HS-5 (cell line): ENCODE measurements at regions not wholly inside any gene's neighbourhood (a gene's known extent, or its start where the extent isn't known, plus 50 kb on each side); places are given as distances from the start of the nearest gene placed in this dataset.

ENCODE experiments used
- DNase-seq: peaks from one replicate; pipeline ENCODE4 v3.0.0-alpha.2; 2012; ENCODE audit warnings: low read depth

- DNase-seq, result no peak
Observed at GRCh38 chr11:26777372-26777808, 55.5 kb upstream of the SLC5A12 start.

- peak; percentile 90 for DNase-seq
Observed at GRCh38 chr11:26778000-26778757, 56.3 kb upstream of the SLC5A12 start.

GRCh38 chr11:26779074-26779865 is 57.4 kb upstream of the SLC5A12 start:
- no peak for DNase-seq

GRCh38 chr11:26780376-26781085 is 58.7 kb upstream of the SLC5A12 start:
- DNase-seq, result no peak

GRCh38 chr11:26782220-26782965 is 60.5 kb upstream of the SLC5A12 start:
- no peak for DNase-seq

- no peak for DNase-seq
Observed at GRCh38 chr11:26783997-26784396, 62.1 kb upstream of the SLC5A12 start.

GRCh38 chr11:26790738-26791137 is 68.9 kb upstream of the SLC5A12 start:
- DNase-seq, result no peak

GRCh38 chr11:26792941-26793340 is 71.1 kb upstream of the SLC5A12 start:
- no peak for DNase-seq

- no peak for DNase-seq
Observed at GRCh38 chr11:26793487-26793886, 71.6 kb upstream of the SLC5A12 start.

- no peak for DNase-seq
Observed at GRCh38 chr11:26801601-26802000, 79.7 kb upstream of the SLC5A12 start.

GRCh38 chr11:26805001-26805400 is 83.1 kb upstream of the SLC5A12 start:
- DNase-seq, result no peak

- peak; percentile 53 for DNase-seq
Observed at GRCh38 chr11:26806219-26806618, 84.4 kb upstream of the SLC5A12 start.

- peak; percentile 86 for DNase-seq
Observed at GRCh38 chr11:26820739-26821138, 98.9 kb upstream of the SLC5A12 start.

GRCh38 chr11:26823963-26824362 is 102.1 kb upstream of the SLC5A12 start:
- DNase-seq, result no peak

GRCh38 chr11:26827567-26828081 is 105.8 kb upstream of the SLC5A12 start:
- DNase-seq, result no peak

GRCh38 chr11:26828288-26828687 is 106.4 kb upstream of the SLC5A12 start:
- DNase-seq, result no peak

- DNase-seq, result no peak
Observed at GRCh38 chr11:26830218-26830617, 108.4 kb upstream of the SLC5A12 start.

GRCh38 chr11:26830757-26831156 is 108.9 kb upstream of the SLC5A12 start:
- DNase-seq, result no peak

GRCh38 chr11:26834601-26835000 is 112.7 kb upstream of the SLC5A12 start:
- DNase-seq, result no peak

- no peak for DNase-seq
Observed at GRCh38 chr11:26835611-26836010, 113.8 kb upstream of the SLC5A12 start.

- no peak for DNase-seq
Observed at GRCh38 chr11:26837154-26837553, 115.3 kb upstream of the SLC5A12 start.
